ENCODE measurements at regions not wholly inside any gene's neighbourhood (a gene's known extent, or its start where the extent isn't known, plus 50 kb on each side); places are given as distances from the start of the nearest gene placed in this dataset.

DNA sequence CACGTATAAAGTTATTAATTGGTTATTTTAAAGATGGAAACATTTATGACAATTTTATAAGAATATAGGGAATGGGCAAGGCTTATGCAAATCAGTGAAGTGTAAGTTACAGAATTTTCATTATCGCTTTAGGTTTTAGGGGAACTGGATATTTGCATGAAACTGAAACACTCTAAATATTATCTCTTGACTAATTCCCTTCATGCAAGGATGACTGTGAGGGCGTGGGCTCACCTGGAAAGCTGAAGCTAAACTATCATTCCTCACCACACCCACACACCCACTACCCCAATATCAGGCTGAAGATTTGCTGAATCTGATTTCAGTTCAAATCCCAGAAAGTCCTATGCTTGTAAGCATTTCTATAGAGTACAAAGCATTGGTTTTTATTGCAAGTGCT, 81.7 kb upstream of the ARHGAP24 start:
- Mint-ChIP-seq H3K4me1 (ENCODE audit: low read depth) (no peaks in the 10 kb centered on the region), H3K9me3 (peaks cover 2% of the 10 kb centered on the region), H3K27me3 (no peaks in the 10 kb centered on the region), H3K36me3 (ENCODE audit: low read depth) (no peaks in the 10 kb centered on the region), H3K4me3 (no peak overlapping the region), H3K27ac (no peak overlapping the region)
- CTCF ChIA-PET, result interaction anchor here (0.6 kb wide), 1 partner anchor 519 kb away, joined by 3 read pairs; no protein-coding TSS in a partner anchor
- POLR2A ChIA-PET, result no interaction called here
- ATAC-seq (no peak), DNase-seq (no peak)
- TF ChIP-seq, protein P1, sequence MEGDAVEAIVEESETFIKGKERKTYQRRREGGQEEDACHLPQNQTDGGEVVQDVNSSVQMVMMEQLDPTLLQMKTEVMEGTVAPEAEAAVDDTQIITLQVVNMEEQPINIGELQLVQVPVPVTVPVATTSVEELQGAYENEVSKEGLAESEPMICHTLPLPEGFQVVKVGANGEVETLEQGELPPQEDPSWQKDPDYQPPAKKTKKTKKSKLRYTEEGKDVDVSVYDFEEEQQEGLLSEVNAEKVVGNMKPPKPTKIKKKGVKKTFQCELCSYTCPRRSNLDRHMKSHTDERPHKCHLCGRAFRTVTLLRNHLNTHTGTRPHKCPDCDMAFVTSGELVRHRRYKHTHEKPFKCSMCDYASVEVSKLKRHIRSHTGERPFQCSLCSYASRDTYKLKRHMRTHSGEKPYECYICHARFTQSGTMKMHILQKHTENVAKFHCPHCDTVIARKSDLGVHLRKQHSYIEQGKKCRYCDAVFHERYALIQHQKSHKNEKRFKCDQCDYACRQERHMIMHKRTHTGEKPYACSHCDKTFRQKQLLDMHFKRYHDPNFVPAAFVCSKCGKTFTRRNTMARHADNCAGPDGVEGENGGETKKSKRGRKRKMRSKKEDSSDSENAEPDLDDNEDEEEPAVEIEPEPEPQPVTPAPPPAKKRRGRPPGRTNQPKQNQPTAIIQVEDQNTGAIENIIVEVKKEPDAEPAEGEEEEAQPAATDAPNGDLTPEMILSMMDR (IDR thresholded peaks at IDR 0.05), result no peak
- intact Hi-C loops (cut with micrococcal nuclease), result no loop called here

DNA sequence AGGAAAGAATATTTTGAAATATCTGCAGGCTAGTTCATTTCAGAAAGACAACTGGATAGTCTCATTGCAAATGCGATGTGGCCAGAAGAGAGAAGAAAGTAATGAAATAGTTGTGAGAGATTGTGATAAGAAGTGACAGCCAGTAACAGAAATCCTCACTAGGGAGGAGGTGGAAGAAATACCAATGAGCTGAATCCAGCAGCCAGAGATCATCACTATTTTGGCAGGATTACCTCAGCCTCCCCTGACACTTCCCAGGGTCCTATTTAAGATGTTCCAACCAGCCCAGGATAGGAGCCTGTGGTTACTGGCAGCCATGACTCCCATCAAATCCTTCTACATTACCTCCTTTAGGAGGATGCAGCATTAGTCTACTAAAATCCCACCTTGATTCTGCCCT, 76.7 kb upstream of the ARHGAP24 start:
- POLR2A ChIA-PET, result no interaction called here
- DNase-seq, result no peak
- ATAC-seq, result no peak
- Mint-ChIP-seq H3K27ac (no peak overlapping the region), H3K36me3 (ENCODE audit: low read depth) (no peaks in the 10 kb centered on the region), H3K4me1 (ENCODE audit: low read depth) (peaks cover 5% of the 10 kb centered on the region), H3K9me3 (no peaks in the 10 kb centered on the region), H3K4me3 (no peak overlapping the region), H3K27me3 (no peaks in the 10 kb centered on the region)
- CTCF ChIA-PET, result no interaction called here
- TF ChIP-seq, protein P1 (IDR thresholded peaks at IDR 0.05), result no peak
- intact Hi-C loops (cut with micrococcal nuclease), result no loop called here

DNA sequence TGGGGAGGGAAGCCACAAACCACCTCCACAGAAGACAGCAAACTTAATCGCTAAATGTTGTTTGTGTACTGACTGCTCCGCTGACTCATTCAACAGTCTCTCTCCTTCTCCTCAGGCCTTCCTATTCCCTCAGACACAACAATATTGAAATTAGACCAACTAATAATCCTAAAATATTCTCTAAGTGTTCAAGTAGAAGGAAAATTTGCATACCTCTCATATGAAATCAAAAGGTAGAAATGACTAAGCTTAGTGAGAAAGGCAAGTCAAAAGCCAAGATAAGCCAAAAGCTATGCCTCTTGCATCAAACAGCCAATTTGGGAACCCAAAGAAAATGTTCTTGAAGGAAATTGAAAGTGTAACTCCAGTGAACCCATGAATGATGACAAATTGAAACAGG, 75.7 kb upstream of the ARHGAP24 start:
- ATAC-seq (no peak), DNase-seq (no peak)
- Mint-ChIP-seq H3K27me3 (no peaks in the 10 kb centered on the region), H3K4me1 (ENCODE audit: low read depth) (peaks cover 5% of the 10 kb centered on the region), H3K27ac (no peak overlapping the region), H3K9me3 (no peaks in the 10 kb centered on the region), H3K36me3 (ENCODE audit: low read depth) (no peaks in the 10 kb centered on the region), H3K4me3 (no peak overlapping the region)
- CTCF ChIA-PET, result no interaction called here
- POLR2A ChIA-PET, result no interaction called here
- TF ChIP-seq, protein P1 (IDR thresholded peaks at IDR 0.05), result no peak
- intact Hi-C loops (cut with micrococcal nuclease), result no loop called here

- no peaks in the 10 kb centered on the region for H3K27me3 Mint-ChIP-seq
- no peaks in the 10 kb centered on the region for H3K9me3 Mint-ChIP-seq
- DNase-seq (no peak), ATAC-seq (no peak)
- intact Hi-C loops (cut with micrococcal nuclease), result no loop called here
- H3K36me3 Mint-ChIP-seq (ENCODE audit: low read depth), result no peaks in the 10 kb centered on the region
- peaks cover 5% of the 10 kb centered on the region for H3K4me1 Mint-ChIP-seq (ENCODE audit: low read depth)
- TF ChIP-seq, protein P1 (IDR thresholded peaks at IDR 0.05), result no peak
- H3K4me3 Mint-ChIP-seq, result no peak overlapping the region
- H3K27ac Mint-ChIP-seq, result no peak overlapping the region
- ChIA-PET POLR2A (no interaction called here), CTCF (no interaction called here)
Observed at GRCh38 chr4:85402371-85402770, 72.6 kb upstream of the ARHGAP24 start.

DNA sequence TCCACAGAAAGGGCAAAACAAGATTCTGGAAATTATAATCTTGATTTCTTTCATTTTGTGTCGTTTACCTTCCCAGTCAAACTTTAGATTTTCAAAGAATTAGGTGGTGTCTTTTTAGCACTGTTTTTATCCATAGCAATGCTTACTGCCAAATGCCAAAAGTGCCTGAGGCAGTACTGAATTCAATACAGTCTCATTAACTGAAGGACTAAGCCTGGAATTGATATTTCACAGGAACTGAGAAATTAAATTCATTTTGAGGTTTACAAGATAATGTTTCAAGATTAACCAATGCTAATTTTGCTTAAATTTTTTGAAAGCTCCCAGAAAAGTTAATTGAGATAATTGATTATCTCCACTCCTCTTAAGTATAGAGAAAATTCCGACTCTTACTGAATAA, 68.8 kb upstream of the ARHGAP24 start:
- no peak overlapping the region for H3K27ac Mint-ChIP-seq
- no peak overlapping the region for H3K4me3 Mint-ChIP-seq
- intact Hi-C loops (cut with micrococcal nuclease), result no loop called here
- CTCF ChIA-PET, result no interaction called here
- ATAC-seq (no peak), DNase-seq (no peak)
- TF ChIP-seq, protein P1 (IDR thresholded peaks at IDR 0.05), result no peak
- POLR2A ChIA-PET, result no interaction called here
- no peaks in the 10 kb centered on the region for H3K36me3 Mint-ChIP-seq (ENCODE audit: low read depth)
- no peaks in the 10 kb centered on the region for H3K27me3 Mint-ChIP-seq
- H3K4me1 Mint-ChIP-seq (ENCODE audit: low read depth), result no peaks in the 10 kb centered on the region
- no peaks in the 10 kb centered on the region for H3K9me3 Mint-ChIP-seq
